Caco-2 (cell line): ENCODE measurements at regions not wholly inside any gene's neighbourhood (a gene's known extent, or its start where the extent isn't known, plus 50 kb on each side); places are given as distances from the start of the nearest gene placed in this dataset.
"Not testable (repeated sequence)": the region's sequence is repeated elsewhere in the genome, so short reads cannot be mapped to it uniquely, and the experiment has no call there.

Source experiments
- BruUV-seq: library from RNA; stranded (reverse); fragments of 400-500 nt; replicated peaks from 2 replicates; lab custom pipeline; 2021; lab: Mats Ljungman, UMichigan
- CTCF ChIA-PET: fragments of 300-600 bp; sonication (Branson Sonifier 250); formaldehyde crosslinking; loops from one replicate; lab custom pipeline; 2022; ENCODE audit warnings: antibody characterized with exemption; lab: Charles Lee
- POLR2A ChIA-PET: fragments of 300-600 bp; sonication (Branson Sonifier 250); formaldehyde crosslinking; loops from one replicate; lab custom pipeline; 2022; ENCODE audit warnings: antibody characterized with exemption; lab: Charles Lee
- DNase-seq, 2 experiments: peaks; one replicate each; pipeline versions ENCODE4 v3.0.0 to v3.0.0-alpha.2; 2020 to 2022
- H3K27me3 ChIP-seq: replicated peaks from 2 replicates; pipeline ENCODE4 v1.6.0; 2011; ENCODE audit warnings: low read length; ENCODE audit not compliant: control insufficient read depth, insufficient read depth
- H3K36me3 ChIP-seq: 2 replicates; pipeline ENCODE4 v1.5.1; 2011; ENCODE audit warnings: low read length; ENCODE audit not compliant: control insufficient read depth, insufficient read depth
- H3K4me1 ChIP-seq: fragments of 250-450 bp; sonication (Bioruptor Pico); 2 replicates; pipeline ENCODE4 v1.5.1; 2020; ENCODE audit warnings: mild to moderate bottlenecking
- H3K4me3 ChIP-seq: 2 replicates; pipeline ENCODE4 v1.5.1; 2011; ENCODE audit warnings: low read depth, mild to moderate bottlenecking, control low read depth, low read length
- H3K9me3 ChIP-seq: fragments of 250-450 bp; sonication (Bioruptor Pico); 2 replicates; pipeline ENCODE4 v1.5.1; 2020; ENCODE audit warnings: mild to moderate bottlenecking, moderate library complexity
- H3K27ac Mint-ChIP-seq: one replicate; pipeline ENCODE4 v1.8.0; 2022; ENCODE audit warnings: mixed read lengths; ENCODE audit not compliant: unreplicated experiment
- H3K27me3 Mint-ChIP-seq: one replicate; pipeline ENCODE4 v1.8.0; 2022; ENCODE audit warnings: mixed read lengths; ENCODE audit not compliant: insufficient read depth, unreplicated experiment
- H3K36me3 Mint-ChIP-seq: one replicate; pipeline ENCODE4 v1.8.0; 2022; ENCODE audit warnings: mild to moderate bottlenecking, mixed read lengths; ENCODE audit not compliant: insufficient read depth, unreplicated experiment
- H3K4me1 Mint-ChIP-seq: one replicate; pipeline ENCODE4 v1.8.0; 2022; ENCODE audit warnings: low read depth, mixed read lengths; ENCODE audit not compliant: unreplicated experiment
- H3K4me3 Mint-ChIP-seq: one replicate; pipeline ENCODE4 v1.8.0; 2022; ENCODE audit warnings: mild to moderate bottlenecking, moderate library complexity, mixed read lengths; ENCODE audit not compliant: unreplicated experiment
- H3K9me3 Mint-ChIP-seq: one replicate; pipeline ENCODE4 v1.8.0; 2022; ENCODE audit warnings: mixed read lengths; ENCODE audit not compliant: unreplicated experiment
- intact Hi-C: fragments of 100-400 bp; cut with micrococcal nuclease; formaldehyde crosslinking; loops from one replicate; pipeline ENCODE4 v1.10.0; 2022; ENCODE audit not compliant: unreplicated experiment
- TF ChIP-seq, protein P1 (sequence below), 2 experiments: fragments of 200-600 bp in 1 of 2; IDR thresholded peaks; 1 replicate in 1 of 2; 2 replicates in 1 of 2; pipeline versions ENCODE4 v1.5.1 to v1.8.0; 2011 to 2022; ENCODE audit warnings: antibody characterized with exemption in 1 of 2, control low read depth in 1 of 2, inconsistent platforms in 1 of 2, low read depth in 1 of 2, low read length in 1 of 2, mild to moderate bottlenecking in 1 of 2, moderate library complexity in 1 of 2; ENCODE audit not compliant: insufficient read depth in 1 of 2, severe bottlenecking in 1 of 2, unreplicated experiment in 1 of 2

DNA sequence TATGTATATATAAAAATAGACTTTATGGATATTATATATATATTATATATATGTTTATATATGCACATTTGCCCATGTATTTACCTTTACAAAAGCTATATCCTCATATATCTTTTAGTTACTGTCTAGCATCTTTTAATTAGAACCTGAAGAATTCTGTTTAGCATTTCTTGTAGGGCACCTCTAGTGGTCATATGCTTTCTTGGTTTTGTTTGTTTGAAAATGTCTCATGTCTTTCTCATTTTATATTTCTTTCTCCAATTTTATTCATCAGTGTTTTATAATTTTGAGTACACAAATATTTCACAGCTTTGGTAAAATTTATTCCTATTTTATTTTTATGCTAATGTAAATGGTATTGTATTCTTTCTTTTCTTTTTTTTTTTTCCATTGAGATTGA lies 70.3 kb upstream of the SPIN4 start:
- Mint-ChIP-seq H3K27ac (no peak overlapping the region), H3K9me3 (peaks cover 18% of the 10 kb centered on the region), H3K4me3 (no peak overlapping the region), H3K4me1 (peaks cover 15% of the 10 kb centered on the region), H3K36me3 (no peaks in the 10 kb centered on the region), H3K27me3 (no peaks in the 10 kb centered on the region)
- H3K36me3 ChIP-seq = no peaks in the 10 kb centered on the region
- TF ChIP-seq, protein P1, sequence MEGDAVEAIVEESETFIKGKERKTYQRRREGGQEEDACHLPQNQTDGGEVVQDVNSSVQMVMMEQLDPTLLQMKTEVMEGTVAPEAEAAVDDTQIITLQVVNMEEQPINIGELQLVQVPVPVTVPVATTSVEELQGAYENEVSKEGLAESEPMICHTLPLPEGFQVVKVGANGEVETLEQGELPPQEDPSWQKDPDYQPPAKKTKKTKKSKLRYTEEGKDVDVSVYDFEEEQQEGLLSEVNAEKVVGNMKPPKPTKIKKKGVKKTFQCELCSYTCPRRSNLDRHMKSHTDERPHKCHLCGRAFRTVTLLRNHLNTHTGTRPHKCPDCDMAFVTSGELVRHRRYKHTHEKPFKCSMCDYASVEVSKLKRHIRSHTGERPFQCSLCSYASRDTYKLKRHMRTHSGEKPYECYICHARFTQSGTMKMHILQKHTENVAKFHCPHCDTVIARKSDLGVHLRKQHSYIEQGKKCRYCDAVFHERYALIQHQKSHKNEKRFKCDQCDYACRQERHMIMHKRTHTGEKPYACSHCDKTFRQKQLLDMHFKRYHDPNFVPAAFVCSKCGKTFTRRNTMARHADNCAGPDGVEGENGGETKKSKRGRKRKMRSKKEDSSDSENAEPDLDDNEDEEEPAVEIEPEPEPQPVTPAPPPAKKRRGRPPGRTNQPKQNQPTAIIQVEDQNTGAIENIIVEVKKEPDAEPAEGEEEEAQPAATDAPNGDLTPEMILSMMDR (IDR thresholded peaks at IDR 0.05; ENCODE audit: insufficient read depth in 1 of 2, low read depth in 1 of 2, low read length in 1 of 2, severe bottlenecking in 1 of 2, unreplicated experiment in 1 of 2) = no peak
- peaks cover 14% of the 10 kb centered on the region for H3K4me1 ChIP-seq
- no peaks in the 10 kb centered on the region for H3K27me3 ChIP-seq
- BruUV-seq = no TSS peak
- CTCF ChIA-PET = no interaction called here
- no peaks in the 10 kb centered on the region for H3K9me3 ChIP-seq
- POLR2A ChIA-PET = no interaction called here
- H3K4me3 ChIP-seq = no peak overlapping the region
- no peak for DNase-seq
- intact Hi-C loops = no loop called here

- no peaks in the 10 kb centered on the region for H3K27me3 Mint-ChIP-seq
- BruUV-seq = no TSS peak
- POLR2A ChIA-PET = no interaction called here
Measured at GRCh38 chrX:63418211-63418610, 67.1 kb upstream of the SPIN4 start.

GRCh38 chrX:63417649-63418048 lies 66.5 kb upstream of the SPIN4 start:
- no peaks in the 10 kb centered on the region for H3K4me1 ChIP-seq
- BruUV-seq = no TSS peak
- no peaks in the 10 kb centered on the region for H3K9me3 ChIP-seq
- Mint-ChIP-seq H3K27ac (no peak overlapping the region), H3K9me3 (no peaks in the 10 kb centered on the region), H3K4me1 (peaks cover 8% of the 10 kb centered on the region), H3K36me3 (no peaks in the 10 kb centered on the region), H3K27me3 (no peaks in the 10 kb centered on the region), H3K4me3 (no peak overlapping the region)
- CTCF ChIA-PET = no interaction called here
- POLR2A ChIA-PET = no interaction called here
- no peaks in the 10 kb centered on the region for H3K27me3 ChIP-seq
- no peak for DNase-seq
- no peaks in the 10 kb centered on the region for H3K36me3 ChIP-seq
- TF ChIP-seq, protein P1 (IDR thresholded peaks at IDR 0.05; ENCODE audit: insufficient read depth in 1 of 2, low read depth in 1 of 2, low read length in 1 of 2, severe bottlenecking in 1 of 2, unreplicated experiment in 1 of 2) = no peak
- intact Hi-C loops = no loop called here
- H3K4me3 ChIP-seq = no peak overlapping the region

More at GRCh38 chrX:63418211-63418610, 67.1 kb upstream of the SPIN4 start:
- peaks cover 4% of the 10 kb centered on the region for H3K9me3 Mint-ChIP-seq
- H3K36me3 Mint-ChIP-seq = no peaks in the 10 kb centered on the region
- CTCF ChIA-PET = no interaction called here
- no peaks in the 10 kb centered on the region for H3K36me3 ChIP-seq
- no peak overlapping the region for H3K27ac Mint-ChIP-seq
- intact Hi-C loops = no loop called here
- peaks cover 8% of the 10 kb centered on the region for H3K4me1 Mint-ChIP-seq
- no peak overlapping the region for H3K4me3 Mint-ChIP-seq
- no peaks in the 10 kb centered on the region for H3K27me3 ChIP-seq
- H3K9me3 ChIP-seq = no peaks in the 10 kb centered on the region
- H3K4me1 ChIP-seq = no peaks in the 10 kb centered on the region
- DNase-seq = no peak
- no peak overlapping the region for H3K4me3 ChIP-seq
- TF ChIP-seq, protein P1 (IDR thresholded peaks at IDR 0.05; ENCODE audit: insufficient read depth in 1 of 2, low read depth in 1 of 2, low read length in 1 of 2, severe bottlenecking in 1 of 2, unreplicated experiment in 1 of 2) = no peak

DNA sequence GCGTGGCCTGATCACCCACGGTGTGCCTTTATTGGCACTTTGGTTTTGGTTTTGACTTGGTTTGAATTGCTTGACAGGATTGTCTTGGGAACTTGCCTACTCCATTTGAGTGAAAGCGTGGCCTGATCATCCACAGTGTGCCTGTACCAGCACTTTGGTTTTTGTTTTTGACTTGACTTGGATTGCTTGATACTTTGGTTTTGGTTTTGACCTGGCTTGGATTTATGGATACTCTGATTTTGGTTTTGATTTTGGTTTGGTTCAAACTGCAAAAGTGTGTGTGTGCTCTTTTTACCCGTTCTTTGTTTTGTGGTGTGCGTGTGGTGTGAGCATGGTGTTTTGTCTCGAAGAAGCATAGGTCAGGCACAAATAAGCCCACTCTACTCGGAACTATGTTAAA lies 58.8 kb upstream of the SPIN4 start:
- CTCF ChIA-PET, DNase-seq, H3K4me1 ChIP-seq, H3K27me3 Mint-ChIP-seq, H3K9me3 ChIP-seq, intact Hi-C loops, H3K9me3 Mint-ChIP-seq, POLR2A ChIA-PET, H3K36me3 ChIP-seq, H3K27ac Mint-ChIP-seq, H3K36me3 Mint-ChIP-seq, H3K27me3 ChIP-seq, H3K4me1 Mint-ChIP-seq, H3K4me3 ChIP-seq, BruUV-seq, H3K4me3 Mint-ChIP-seq: not testable (repeated sequence)
